Fibroblast of villous mesenchyme (primary cell): ENCODE measurements at regions not wholly inside any gene's neighbourhood (a gene's known extent, or its start where the extent isn't known, plus 50 kb on each side); places are given as distances from the start of the nearest gene placed in this dataset.

ENCODE experiments used
- DNase-seq: peaks from one replicate; pipeline ENCODE4 v3.0.0-alpha.2; 2010; ENCODE audit warnings: low read depth
- H3K4me3 ChIP-seq: 2 replicates; pipeline ENCODE4 v1.5.1; 2011; ENCODE audit warnings: low read depth, mild to moderate bottlenecking, low read length
- TF ChIP-seq, protein P1 (sequence below): IDR thresholded peaks from 2 replicates; pipeline ENCODE4 v1.5.1; 2012; ENCODE audit warnings: low read depth, mild to moderate bottlenecking, low read length; ENCODE audit not compliant: insufficient read depth

GRCh38 chr6:129767776-129768485 lies 58.0 kb upstream of the ARHGAP18 start:
- DNase-seq: peak; percentile 48
- peak overlapping the region; percentile 66 for H3K4me3 ChIP-seq
- TF ChIP-seq, protein P1, sequence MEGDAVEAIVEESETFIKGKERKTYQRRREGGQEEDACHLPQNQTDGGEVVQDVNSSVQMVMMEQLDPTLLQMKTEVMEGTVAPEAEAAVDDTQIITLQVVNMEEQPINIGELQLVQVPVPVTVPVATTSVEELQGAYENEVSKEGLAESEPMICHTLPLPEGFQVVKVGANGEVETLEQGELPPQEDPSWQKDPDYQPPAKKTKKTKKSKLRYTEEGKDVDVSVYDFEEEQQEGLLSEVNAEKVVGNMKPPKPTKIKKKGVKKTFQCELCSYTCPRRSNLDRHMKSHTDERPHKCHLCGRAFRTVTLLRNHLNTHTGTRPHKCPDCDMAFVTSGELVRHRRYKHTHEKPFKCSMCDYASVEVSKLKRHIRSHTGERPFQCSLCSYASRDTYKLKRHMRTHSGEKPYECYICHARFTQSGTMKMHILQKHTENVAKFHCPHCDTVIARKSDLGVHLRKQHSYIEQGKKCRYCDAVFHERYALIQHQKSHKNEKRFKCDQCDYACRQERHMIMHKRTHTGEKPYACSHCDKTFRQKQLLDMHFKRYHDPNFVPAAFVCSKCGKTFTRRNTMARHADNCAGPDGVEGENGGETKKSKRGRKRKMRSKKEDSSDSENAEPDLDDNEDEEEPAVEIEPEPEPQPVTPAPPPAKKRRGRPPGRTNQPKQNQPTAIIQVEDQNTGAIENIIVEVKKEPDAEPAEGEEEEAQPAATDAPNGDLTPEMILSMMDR: no peak

GRCh38 chr6:129766959-129767728 lies 57.2 kb upstream of the ARHGAP18 start:
- peak overlapping the region; percentile 66 for H3K4me3 ChIP-seq
- DNase-seq: peak; percentile 61
- TF ChIP-seq, protein P1: no peak

DNA sequence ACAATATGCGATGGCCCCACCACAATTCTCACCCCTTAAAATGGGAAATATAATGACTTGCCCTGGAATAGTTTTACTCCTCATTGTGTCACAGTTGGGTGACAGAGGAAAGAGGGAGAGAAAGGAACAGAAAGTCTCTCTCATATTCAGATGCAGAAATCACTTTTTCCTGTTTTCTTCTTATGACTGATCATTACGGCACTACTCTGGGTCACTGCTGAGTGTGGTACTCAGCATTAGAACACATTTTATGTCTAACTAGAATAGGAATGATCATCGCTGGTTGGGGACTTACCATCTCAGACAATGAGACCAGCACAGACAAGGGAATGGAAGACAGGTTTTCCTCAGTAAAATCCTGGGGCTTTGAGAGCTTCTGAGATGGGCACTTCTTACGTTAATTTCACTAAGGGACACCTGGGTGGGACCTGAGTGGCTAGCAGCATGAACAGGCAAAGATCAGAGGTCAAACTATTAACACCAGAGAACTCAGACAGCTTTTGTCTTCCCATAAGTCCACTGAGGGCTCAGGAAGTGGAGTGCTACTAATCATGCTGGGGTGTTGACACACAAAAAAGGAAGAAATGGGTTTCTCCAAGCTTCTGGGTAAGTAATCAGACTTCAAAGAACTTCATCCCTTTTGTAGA lies 54.9 kb upstream of the ARHGAP18 start:
- H3K4me3 ChIP-seq: no peak overlapping the region
- DNase-seq: no peak
- TF ChIP-seq, protein P1: no peak

DNA sequence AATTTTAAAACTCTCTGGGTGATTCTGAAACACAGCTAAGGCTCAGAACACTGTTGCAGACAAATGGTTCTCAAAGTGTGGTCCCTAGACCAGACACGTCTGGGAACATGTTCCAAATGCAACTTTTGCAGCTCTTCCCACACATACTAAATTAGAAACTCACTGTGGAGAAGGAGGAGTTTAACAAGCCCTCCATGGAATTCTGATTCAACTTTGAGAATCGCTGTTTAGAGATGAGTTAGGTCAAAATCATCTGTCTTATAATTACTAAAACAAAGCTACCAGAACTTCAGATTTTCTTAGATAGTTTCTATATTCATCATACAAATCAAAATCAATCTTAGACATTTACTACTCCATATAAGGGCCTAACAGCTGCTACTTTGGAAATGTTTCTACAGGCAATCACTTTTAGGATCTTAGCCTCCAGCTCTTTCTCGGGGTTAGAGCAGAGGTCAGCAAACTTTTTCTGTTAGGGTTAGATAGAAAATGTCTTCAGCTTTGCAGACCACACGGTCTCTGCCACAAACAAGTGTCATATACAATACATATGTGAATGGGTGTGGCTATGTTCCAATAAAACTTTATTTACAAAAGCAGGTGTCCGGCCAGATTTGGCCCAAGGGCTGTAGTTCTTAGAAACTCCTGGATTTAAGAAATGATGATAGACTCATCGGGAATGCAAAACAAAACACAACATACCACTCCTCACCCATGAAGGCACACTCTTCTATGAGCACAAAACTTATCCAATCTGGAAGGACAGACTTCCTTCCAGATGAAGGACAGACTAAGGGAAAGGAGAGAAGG lies 50.0 kb upstream of the ARHGAP18 start:
- TF ChIP-seq, protein P1: no peak
- no peak overlapping the region for H3K4me3 ChIP-seq
- peak; percentile 30 for DNase-seq
